HG03520 (cell line): ENCODE measurements at regions not wholly inside any gene's neighbourhood (a gene's known extent, or its start where the extent isn't known, plus 50 kb on each side); places are given as distances from the start of the nearest gene placed in this dataset.

ENCODE experiments used
- ATAC-seq: cut with Tn5 transposase; IDR thresholded peaks from one replicate; pipeline ENCODE4 v1.9.1; 2021; ENCODE audit warnings: mild to moderate bottlenecking, moderate library complexity; ENCODE audit not compliant: unreplicated experiment

DNA sequence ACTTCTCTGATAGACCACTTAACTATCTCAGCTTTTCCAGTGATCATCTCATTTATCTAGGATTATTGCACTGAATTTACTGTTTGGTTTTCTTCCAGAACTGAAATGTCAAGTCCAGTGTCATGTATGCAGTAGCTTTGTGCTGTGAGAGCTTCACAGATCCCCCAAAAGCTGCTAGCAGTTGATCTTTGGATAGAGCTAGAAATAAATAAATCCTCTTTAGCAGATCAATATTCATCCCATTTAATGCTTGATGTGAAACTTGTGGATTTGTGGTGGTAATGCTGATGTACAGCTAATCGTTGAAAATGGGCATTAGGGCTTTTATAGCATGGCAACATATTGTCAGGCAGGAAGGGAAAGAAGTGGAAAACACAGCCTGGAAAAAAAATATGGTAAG, 509.6 kb upstream of the FAM241A start:
- ATAC-seq = no peak

DNA sequence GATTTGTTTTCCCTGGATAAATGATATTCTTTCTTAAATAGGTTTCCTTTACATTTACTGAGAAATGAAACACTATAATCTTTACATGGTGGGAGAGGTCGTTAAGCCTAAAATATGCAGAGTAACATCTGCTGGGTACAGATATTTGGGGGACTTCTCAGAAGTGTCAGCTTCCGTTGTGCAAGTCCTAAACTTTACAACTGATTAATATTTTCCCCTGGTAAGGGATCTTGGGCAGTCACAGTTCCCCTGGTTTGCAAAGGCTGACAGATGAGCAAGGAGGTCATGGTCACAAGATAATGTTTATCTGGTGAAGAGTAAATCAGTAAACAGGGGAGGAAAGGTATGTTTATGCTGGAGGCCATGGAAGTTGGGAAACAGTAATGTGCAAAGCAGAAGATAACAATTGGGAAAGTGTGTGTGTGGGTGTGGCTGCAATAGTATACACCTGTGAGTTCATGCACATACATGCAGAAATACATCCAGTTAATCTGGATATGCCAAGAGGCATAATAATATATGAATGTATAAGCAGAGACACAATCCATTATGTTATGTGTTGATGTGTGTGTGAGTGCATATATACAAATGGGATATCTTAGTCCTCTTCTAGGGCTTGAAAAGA, 508.2 kb upstream of the FAM241A start:
- ATAC-seq = no peak

DNA sequence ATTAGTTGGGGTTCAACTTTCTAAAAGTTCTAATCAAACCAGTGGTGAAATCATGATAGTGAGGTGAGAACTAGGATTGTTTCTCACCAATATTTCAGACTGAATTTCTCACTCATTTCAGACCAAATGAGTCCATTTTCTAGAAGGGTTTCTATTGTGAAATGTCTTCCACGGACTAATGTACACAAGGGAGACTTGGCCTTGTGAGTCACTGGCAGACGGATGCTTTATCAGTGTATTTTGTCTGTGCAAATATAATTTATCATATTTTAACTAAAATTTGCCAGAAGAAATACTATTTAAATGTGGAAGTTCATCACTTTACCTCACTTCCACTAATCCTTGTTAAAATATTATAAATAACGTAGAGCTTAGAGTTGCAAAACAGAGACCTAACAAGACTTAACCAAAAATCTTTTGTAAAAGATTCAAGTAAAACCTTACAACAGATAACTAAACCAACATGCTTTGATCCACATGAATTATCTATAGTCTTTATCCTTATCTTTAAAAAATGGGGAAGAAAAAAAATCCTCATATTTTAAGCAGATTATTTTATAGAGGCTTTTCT, 506.0 kb upstream of the FAM241A start:
- no peak for ATAC-seq

DNA sequence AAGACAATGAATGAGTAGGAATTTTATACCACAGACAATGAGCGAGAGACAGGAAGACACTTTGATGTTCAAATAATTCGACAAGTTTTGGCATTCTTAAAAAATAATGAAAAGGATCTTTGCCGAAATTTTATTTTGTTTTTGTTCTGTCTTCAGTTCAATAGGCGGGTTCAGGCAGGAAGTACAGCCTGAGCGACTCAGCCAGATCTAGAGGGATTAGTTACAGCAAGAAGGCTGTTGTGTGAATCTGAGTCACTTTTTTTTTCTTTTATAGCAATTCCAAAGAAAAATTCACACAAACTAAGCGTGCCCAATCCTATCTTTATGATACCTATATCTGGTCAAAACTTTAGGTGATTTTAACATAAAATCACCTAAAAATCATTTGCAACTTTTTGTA, 505.4 kb upstream of the FAM241A start:
- no peak for ATAC-seq

DNA sequence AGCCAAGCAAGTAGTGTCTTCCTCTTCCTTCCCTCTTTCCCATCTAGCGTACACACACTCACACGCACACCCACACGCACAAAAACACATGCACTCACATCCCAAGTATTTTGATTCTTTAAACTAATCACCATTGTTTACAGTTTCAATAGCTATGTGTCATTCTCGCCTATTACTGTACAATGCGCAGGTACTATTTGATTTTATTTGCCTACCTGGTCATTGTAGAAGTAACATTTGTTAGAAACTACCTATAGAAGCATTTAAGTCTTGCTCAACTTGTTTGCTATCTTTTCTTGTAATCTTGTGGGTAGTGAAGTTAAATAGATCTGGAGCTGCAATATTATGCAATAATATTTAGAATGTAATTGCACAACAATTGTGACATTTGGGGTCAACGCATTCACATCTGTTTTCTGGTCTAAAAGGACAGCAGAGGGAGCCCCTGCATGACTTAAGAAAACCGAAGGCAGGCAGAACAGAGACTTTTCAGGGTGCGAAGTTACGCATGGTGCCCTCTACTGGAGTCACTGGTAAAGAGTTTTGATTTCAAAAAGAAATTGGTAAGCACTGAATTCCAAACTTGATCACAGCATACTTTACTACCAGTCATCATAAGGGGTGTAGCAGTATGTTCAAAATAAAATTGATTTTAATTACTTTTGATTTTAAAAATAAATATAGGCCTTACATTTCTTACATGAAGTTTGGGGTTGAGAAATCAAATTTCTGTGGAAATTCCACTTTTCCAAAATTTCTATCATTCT, 503.3 kb upstream of the FAM241A start:
- peak; percentile 95 for ATAC-seq

DNA sequence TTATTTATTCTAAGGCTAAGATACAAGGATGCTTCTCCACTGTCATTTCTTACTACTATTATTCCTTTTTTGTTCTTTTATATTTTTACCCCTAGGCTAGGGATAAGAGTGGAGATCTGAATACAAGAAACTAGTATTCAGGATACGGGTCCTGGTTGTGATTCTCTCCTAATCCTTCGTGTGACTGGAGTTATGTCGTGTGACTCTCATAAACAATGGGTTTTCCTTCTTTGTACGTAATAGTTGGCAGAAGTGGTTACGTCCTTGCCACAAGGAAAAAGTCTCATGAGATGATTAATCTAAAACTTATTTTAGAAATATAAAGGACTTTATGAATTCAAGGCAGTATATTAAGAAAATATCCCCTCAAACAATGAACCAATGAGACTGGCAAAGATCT, 497.2 kb upstream of the FAM241A start:
- no peak for ATAC-seq

DNA sequence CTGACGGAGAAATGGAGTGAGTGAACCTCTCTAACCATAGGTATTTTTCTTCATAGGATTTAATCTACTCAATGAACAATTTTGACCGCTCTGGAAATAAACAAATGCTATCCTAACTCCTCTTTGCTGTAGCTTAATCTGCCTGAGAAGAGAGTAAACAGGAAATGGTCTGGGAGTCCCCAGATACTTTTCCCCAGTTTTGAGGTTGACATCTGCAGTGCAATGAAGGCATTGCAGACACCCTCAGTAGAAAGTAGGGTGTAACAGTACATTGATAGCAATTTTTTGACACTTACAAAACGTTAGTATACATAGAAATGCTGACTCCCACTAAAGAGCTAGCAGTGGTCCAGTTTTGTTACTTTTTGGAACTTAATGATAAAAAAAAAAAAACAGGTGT, 495.9 kb upstream of the FAM241A start:
- no peak for ATAC-seq

DNA sequence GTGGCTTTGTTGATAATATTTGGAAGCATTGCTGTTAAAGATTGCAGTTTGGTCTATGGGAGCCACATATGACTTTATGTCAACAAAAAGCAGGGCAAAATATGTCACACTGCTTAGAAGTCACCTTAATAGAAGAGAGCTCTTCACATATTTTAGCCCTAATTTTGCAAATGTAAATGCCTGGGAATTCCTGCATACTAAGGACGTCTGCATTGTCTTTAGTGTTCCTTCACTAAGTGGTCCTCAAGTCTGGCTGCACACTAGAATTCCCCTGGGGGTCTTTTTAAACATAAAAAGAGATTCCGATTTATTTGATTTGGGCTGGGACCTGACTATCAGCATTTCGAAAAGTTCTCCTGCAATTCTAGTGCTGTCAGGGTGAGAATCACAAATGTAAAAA, 495.1 kb upstream of the FAM241A start:
- ATAC-seq = no peak

DNA sequence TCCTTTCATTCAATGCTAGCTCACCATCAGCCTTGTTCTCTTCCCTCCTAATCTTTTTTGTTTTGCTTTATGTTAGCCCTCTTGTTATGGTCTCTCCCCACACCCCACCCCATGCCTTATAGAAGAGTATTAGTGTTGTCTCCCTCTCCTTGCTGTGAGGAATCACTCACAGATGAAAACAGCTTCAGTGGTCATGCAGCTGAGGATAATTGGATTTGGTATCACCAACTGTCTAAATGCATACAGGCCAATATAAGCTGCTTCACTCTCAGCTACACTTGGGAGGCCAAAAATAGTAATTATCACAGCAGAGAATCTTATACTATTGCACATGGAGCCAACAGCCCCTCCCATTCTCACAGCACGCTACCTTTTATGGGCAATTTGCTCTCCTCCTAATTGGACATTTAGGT, 494.6 kb upstream of the FAM241A start:
- no peak for ATAC-seq

DNA sequence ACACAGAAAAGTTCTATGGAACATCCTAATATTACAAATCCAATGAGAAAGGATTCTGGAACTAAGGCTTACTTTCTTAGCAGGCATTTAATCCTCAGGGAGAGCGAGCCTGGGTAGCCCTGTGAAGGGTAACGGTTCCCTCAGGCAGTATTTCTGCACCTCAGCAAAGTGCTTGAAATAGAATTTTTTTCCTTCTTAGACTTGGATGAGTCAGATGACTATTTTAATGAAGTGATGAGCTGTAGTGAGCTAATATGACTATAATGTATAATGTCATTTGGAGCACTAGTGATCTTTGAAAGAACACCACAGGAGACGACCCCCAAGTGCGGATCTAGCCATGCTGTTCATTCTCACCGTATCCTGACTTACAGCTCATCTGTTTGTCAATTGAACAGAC, 493.0 kb upstream of the FAM241A start:
- ATAC-seq = no peak

DNA sequence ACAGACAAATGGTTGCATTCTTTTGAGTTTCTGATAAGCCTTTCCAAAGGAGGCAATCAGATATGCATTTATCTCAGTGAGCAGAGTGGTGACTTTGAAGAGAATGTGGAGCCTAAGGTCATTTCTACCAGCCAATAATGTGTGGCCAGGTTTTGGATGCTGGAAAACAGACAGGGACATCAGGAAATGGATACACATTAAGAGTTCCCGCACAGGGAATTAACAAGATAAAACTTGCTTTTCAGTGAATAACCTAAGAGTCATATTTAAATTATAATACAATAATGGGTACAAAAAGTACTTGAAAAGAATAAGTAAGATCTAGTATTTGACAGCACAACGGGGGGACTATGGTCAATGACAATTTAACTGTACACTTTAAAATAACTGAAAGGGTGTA, 492.3 kb upstream of the FAM241A start:
- ATAC-seq = no peak

DNA sequence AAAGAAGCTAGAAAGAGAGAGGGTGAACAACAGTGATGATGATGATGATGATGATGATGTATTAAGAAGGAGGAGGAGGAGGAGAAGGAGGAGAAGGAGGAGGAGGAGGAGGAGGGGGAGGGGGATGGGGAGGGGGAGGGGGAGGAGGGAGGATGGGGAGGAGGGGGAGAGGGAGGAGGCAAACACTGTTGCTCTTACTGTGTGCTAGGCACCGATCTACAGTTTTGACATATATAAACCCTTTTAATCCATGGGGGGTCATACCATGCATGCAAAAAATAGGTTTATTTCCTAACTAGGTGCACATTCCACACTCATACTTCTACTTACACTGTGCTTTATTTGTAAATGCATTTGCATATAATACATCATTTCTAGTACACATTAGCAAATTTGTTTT, 482.8 kb upstream of the FAM241A start:
- ATAC-seq = no peak

DNA sequence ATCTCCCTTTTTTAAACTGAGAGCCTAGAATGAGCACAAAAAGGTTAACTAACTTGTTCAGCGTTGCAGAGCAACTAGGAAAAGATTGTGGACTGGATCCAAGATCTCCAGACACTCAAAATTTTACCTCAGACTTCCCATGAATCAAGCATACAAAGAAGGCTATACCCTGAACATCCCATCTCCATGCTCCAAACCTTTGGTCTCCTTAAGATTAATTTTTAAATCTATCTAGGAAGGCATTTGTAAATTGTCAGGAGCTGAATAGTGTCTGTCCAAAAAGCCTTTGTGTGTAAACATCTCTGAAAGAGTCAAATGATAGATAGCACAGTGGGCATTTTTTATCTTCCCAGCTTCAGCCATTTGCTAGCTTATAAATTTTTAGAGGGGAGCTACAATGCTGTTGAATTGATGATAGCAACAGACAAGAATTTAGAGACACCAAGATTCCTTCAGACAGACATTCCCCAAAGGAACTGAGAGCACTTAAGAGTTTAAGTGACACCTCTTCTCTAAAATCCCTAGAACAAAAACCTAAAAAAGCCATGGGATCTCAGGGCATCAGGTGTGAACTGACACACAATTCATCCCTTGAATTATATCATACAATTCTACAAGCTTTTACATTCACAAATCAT, 480.8 kb upstream of the FAM241A start:
- ATAC-seq = no peak

DNA sequence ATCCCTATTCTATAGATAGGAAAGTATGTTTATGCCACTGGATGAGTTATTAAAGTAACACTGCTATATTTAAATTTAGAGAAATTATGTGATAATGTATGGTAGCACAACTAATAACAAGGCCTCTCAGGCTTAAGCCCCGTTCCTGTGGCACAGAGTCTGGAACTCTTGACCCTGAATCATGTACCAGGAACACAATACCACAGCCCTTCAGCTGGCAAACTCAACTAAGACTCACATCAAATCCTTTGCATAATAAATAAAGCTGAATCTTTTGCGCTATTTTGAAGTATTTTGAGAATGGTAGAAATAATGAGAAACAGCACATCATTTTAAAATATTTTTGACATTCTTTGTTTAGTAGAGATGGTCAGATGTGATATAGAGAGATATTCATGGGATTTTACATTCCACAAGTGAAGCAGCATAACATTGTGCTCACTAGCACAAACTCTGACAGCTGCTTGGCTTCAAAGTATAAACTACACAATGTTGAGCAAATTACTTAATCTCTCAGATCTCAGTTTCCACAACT, 478.4 kb upstream of the FAM241A start:
- no peak for ATAC-seq

DNA sequence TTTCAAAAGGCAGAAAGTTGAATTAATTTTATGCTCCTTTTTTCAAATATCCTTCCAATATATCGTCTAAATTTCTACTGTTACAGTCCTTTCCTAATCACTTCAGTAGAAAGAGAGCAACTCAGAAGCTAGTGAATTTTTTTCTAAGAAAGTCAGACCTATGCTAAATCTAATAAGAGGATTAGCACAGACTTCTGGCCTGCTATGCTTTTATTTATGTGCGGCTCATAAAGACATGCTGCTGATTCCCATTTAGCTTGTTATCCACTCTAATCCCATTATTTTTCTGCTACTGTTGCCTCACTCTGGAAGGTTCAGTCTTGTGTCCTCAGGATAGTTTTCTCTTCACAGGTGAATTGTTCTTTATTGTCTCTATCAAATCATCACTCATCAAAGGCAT, 473.5 kb upstream of the FAM241A start:
- no peak for ATAC-seq

DNA sequence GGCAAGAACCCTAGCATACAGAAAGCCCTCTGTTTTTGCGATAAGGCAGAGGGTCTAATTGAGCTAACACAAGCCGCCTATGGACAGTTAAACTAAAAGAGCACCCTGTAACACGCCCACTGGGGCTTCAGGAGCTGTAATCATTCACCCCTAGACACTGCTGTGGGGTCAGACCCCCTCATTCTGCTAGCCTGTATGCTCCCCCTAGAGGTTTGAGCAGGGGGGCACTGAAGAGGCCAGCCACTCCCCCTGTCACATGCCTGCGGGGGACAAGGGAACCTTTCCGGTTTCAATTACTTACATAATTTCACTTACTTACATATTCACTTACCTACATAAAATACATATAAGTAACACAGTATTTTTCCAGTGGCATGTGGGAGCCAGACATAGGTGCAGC, 469.5 kb upstream of the FAM241A start:
- no peak for ATAC-seq

DNA sequence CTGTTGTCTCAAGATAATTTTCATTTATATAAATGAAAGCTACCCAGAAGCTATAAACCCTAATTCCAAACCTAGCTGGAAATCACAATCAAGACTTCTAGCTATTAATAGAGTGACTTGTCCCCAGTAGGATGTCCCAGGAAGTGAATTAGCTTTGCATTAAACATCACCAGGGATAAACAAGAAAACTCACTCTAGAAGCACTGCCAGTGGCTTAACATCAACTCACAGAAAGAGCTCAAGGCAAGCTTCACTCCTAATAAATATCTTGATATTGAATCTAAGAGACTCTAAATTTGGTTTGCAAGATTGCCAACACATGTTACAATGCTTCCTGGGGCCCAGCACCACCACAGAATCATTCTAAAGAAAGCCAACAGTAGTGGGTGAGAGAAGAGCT, 468.7 kb upstream of the FAM241A start:
- no peak for ATAC-seq

DNA sequence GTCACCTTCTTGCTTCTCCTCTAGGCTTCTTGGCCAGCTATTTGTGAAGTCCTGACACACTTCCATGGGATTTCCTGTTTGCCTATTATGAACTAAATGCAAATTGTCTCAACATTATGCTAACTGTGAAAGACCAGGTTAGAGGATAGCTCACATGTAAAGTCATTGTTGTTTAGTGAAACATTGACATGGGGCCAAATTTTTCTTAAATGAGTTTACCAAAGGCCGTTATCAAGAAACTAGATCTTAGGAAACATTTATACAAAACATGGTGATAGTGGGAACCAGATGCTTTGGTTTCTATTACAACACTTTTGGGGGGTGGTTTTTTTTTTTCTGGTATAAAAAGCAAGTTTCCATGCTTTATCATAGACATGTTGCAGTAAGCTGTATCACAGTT, 466.8 kb upstream of the FAM241A start:
- ATAC-seq = no peak

DNA sequence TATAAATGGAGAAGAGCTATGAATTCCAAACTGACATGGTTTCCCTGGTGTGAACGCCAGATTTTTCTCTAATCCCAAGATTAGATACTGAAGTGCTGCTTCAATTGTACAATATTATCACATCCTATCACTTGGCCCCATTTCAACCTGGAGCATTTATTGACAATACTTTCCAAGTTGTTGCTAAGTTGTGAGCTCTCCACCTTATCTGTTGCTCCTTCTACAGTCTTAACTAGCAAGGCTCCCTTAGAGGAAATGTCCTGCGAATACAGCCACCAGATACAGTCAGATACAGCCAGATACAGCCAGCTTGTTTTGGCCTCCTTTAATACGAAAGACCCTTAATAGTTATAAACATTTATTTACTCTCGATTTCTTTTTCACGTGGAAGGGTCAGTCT, 466.3 kb upstream of the FAM241A start:
- no peak for ATAC-seq

DNA sequence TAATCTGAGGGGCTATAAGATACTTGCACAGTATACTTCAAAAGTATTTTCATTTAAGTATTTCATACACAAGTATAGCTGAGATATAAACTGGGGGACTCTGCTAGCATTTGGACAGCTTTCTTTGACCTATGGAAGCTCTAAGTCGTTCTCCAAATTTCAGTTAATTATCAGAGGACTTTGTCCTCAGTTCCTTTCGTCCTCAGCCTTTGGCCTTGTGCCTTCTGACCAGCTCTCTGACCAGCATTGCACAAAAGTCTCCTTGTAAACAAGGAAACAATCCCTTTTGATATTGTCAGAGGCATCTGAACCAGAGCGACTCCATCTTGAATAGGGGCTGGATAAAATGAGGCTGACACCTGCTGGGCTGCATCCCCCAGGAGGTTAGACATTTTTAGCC, 464.0 kb upstream of the FAM241A start:
- ATAC-seq = no peak

DNA sequence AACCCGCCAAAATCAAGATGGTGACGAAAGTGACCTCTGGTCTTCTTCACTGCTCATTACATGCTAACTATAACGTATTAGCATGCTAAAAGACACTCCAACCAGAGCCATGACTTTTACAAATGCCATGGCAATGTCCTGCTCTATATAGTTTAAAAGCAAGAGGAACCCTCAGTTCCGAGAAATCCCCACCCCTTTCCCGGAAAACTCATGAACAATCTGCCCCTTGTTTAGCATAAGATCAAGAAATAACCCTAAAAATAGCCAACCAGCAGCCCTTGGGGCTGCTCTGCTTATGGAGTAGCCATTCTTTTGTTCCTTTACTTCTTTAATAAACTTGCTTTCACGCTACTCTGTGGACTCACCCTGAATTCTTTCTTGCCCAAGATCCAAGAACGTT, 463.5 kb upstream of the FAM241A start:
- no peak for ATAC-seq

DNA sequence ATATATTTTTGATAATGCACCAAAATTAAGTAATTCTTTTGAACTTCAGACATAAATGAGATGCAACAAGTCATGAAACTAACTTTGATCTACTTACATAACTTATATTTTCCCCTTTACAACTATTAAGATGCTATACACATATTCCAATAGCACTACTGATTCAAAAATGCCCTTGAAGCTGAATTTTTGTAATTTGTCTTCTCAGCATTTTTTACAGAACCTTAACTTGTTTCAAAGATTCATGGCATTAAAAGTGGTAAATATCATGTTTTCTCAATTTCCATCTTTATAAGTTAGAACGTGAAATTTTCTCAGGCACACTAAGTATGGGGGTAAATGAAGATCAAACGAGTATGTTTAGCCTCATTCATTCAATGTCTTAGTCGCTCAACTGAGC, 460.0 kb upstream of the FAM241A start:
- ATAC-seq = no peak
